ENCODE measurements at regions not wholly inside any gene's neighbourhood (a gene's known extent, or its start where the extent isn't known, plus 50 kb on each side); places are given as distances from the start of the nearest gene placed in this dataset.
"Not testable (repeated sequence)": the region's sequence is repeated elsewhere in the genome, so short reads cannot be mapped to it uniquely, and the experiment has no call there.

GRCh38 chr5:142521706-142522105, 164.2 kb downstream of the FGF1 start:
- H3K4me3 ChIP-seq (ENCODE audit: low read depth, poor library complexity, severe bottlenecking): no peak overlapping the region
- intact Hi-C loops (cut with DNase I; ENCODE audit: low total_unique reads): no loop called here
- DNase-seq (ENCODE audit: low spot score in 2 of 2): no peak
- 83 to 92% methylated on average over 7 of the region's 7 CpGs for WGBS, 2 donors
- no peak for TF ChIP-seq CTCF (IDR thresholded peaks at IDR 0.05)
- no peak for TF ChIP-seq POLR2A (IDR thresholded peaks at IDR 0.05)

GRCh38 chr5:142520885-142521284, 165.0 kb downstream of the FGF1 start:
- WGBS, 2 donors: 86 to 91% methylated on average over 2 of the region's 2 CpGs
- no peak for TF ChIP-seq POLR2A (IDR thresholded peaks at IDR 0.05)
- no peak for TF ChIP-seq CTCF (IDR thresholded peaks at IDR 0.05)
- no peak overlapping the region for H3K4me3 ChIP-seq (ENCODE audit: low read depth, poor library complexity, severe bottlenecking)
- intact Hi-C loops (cut with DNase I; ENCODE audit: low total_unique reads): no loop called here
- peak in 1 of 2 donors; percentile 21 for DNase-seq (ENCODE audit: low spot score in 2 of 2)

GRCh38 chr5:142519913-142520312, 166.0 kb downstream of the FGF1 start:
- intact Hi-C loops (cut with DNase I; ENCODE audit: low total_unique reads); H3K4me3 ChIP-seq (ENCODE audit: low read depth, poor library complexity, severe bottlenecking); DNase-seq (ENCODE audit: low spot score in 2 of 2): not testable (repeated sequence)
- 96 to 97% methylated on average over 1 of the region's 1 CpG for WGBS, 2 donors

- H3K4me3 ChIP-seq (ENCODE audit: low read depth, poor library complexity, severe bottlenecking): no peak overlapping the region
- 67 to 69% methylated on average over 1 of the region's 1 CpG for WGBS, 2 donors
- intact Hi-C loops (cut with DNase I; ENCODE audit: low total_unique reads): no loop called here
- DNase-seq (ENCODE audit: low spot score in 2 of 2): no peak
- no peak for TF ChIP-seq POLR2A (IDR thresholded peaks at IDR 0.05)
- no peak for TF ChIP-seq CTCF (IDR thresholded peaks at IDR 0.05)
Observed at GRCh38 chr5:142517840-142518239, 168.1 kb downstream of the FGF1 start.

- DNase-seq (ENCODE audit: low spot score in 2 of 2): no peak
- TF ChIP-seq CTCF (IDR thresholded peaks at IDR 0.05) (no peak), POLR2A (IDR thresholded peaks at IDR 0.05) (no peak)
- 91 to 94% methylated on average over 3 of the region's 3 CpGs for WGBS, 2 donors
- intact Hi-C loops (cut with DNase I; ENCODE audit: low total_unique reads): no loop called here
- no peak overlapping the region for H3K4me3 ChIP-seq (ENCODE audit: low read depth, poor library complexity, severe bottlenecking)
Observed at GRCh38 chr5:142516732-142517131, 169.2 kb downstream of the FGF1 start.

- DNase-seq (ENCODE audit: low spot score in 2 of 2): peak in 1 of 2 donors; percentile 26
- TF ChIP-seq CTCF (IDR thresholded peaks at IDR 0.05) (no peak), POLR2A (IDR thresholded peaks at IDR 0.05) (no peak)
- WGBS, 2 donors: 87 to 94% methylated on average over 2 of the region's 2 CpGs
- no peak overlapping the region for H3K4me3 ChIP-seq (ENCODE audit: low read depth, poor library complexity, severe bottlenecking)
- intact Hi-C loops (cut with DNase I; ENCODE audit: low total_unique reads): no loop called here
Observed at GRCh38 chr5:142515036-142515435, 170.9 kb downstream of the FGF1 start.

All from lower leg skin (tissue), 4 donors.